ENCODE measurements at regions not wholly inside any gene's neighbourhood (a gene's known extent, or its start where the extent isn't known, plus 50 kb on each side); places are given as distances from the start of the nearest gene placed in this dataset.

- no peak for TF ChIP-seq CTCF (conservative IDR thresholded peaks at IDR 0.05; ENCODE audit: control insufficient read depth, insufficient read depth, low read depth, low read length)
- DNase-seq (ENCODE audit: low read depth): no peak
These were observed 490.9 kb upstream of the MIS18BP1 start for GRCh38 chr14:45743884-45744283.

GRCh38 chr14:45742187-45742586 is 489.2 kb upstream of the MIS18BP1 start:
- H3K4me3 ChIP-seq (ENCODE audit: control insufficient read depth, low read depth, low read length): no peak overlapping the region
- DNase-seq (ENCODE audit: low read depth): no peak
- no peak for TF ChIP-seq CTCF (conservative IDR thresholded peaks at IDR 0.05; ENCODE audit: control insufficient read depth, insufficient read depth, low read depth, low read length)

More at GRCh38 chr14:45743884-45744283, 490.9 kb upstream of the MIS18BP1 start:
- H3K4me3 ChIP-seq (ENCODE audit: control insufficient read depth, low read depth, low read length): no peak overlapping the region

GRCh38 chr14:45728434-45729225 is 475.6 kb upstream of the MIS18BP1 start:
- TF ChIP-seq CTCF (conservative IDR thresholded peaks at IDR 0.05; ENCODE audit: control insufficient read depth, insufficient read depth, low read depth, low read length): no peak
- H3K4me3 ChIP-seq (ENCODE audit: control insufficient read depth, low read depth, low read length): no peak overlapping the region
- no peak for DNase-seq (ENCODE audit: low read depth)

- DNase-seq (ENCODE audit: low read depth): no peak
- no peak for TF ChIP-seq CTCF (conservative IDR thresholded peaks at IDR 0.05; ENCODE audit: control insufficient read depth, insufficient read depth, low read depth, low read length)
- H3K4me3 ChIP-seq (ENCODE audit: control insufficient read depth, low read depth, low read length): no peak overlapping the region
These were observed 474.1 kb upstream of the MIS18BP1 start for GRCh38 chr14:45727133-45727532.

GRCh38 chr14:45721472-45721871 is 468.5 kb upstream of the MIS18BP1 start:
- no peak overlapping the region for H3K4me3 ChIP-seq (ENCODE audit: control insufficient read depth, low read depth, low read length)
- DNase-seq (ENCODE audit: low read depth): no peak
- no peak for TF ChIP-seq CTCF (conservative IDR thresholded peaks at IDR 0.05; ENCODE audit: control insufficient read depth, insufficient read depth, low read depth, low read length)

GRCh38 chr14:45716572-45716971 is 463.6 kb upstream of the MIS18BP1 start:
- TF ChIP-seq CTCF (conservative IDR thresholded peaks at IDR 0.05; ENCODE audit: control insufficient read depth, insufficient read depth, low read depth, low read length): peak; percentile 26
- DNase-seq (ENCODE audit: low read depth): peak; percentile 7

More at GRCh38 chr14:45716572-45716971, 463.6 kb upstream of the MIS18BP1 start:
- H3K4me3 ChIP-seq (ENCODE audit: control insufficient read depth, low read depth, low read length): no peak overlapping the region

Measured in fibroblast of mammary gland (primary cell).